HEK293T (cell line): ENCODE measurements at regions not wholly inside any gene's neighbourhood (a gene's known extent, or its start where the extent isn't known, plus 50 kb on each side); places are given as distances from the start of the nearest gene placed in this dataset.

Experiments used
- ELF4 ChIP-seq: fragments of 450-650 bp; IDR thresholded peaks from 2 replicates; pipeline ENCODE4 v1.6.1; 2017; ENCODE audit warnings: antibody characterized with exemption
- FOXA1 ChIP-seq: fragments of 450-650 bp; IDR thresholded peaks from 2 replicates; pipeline ENCODE4 v1.6.1; 2016; ENCODE audit warnings: mild to moderate bottlenecking
- NFRKB ChIP-seq: fragments of 450-650 bp; IDR thresholded peaks from 2 replicates; pipeline ENCODE4 v1.6.1; 2016; ENCODE audit warnings: mild to moderate bottlenecking, moderate library complexity
- SUZ12 ChIP-seq: fragments of 450-650 bp; IDR thresholded peaks from 2 replicates; pipeline ENCODE4 v1.6.1; 2016; ENCODE audit warnings: mild to moderate bottlenecking
- TF ChIP-seq, protein P1 (sequence below): fragments of 450-650 bp; IDR thresholded peaks from 2 replicates; pipeline ENCODE4 v1.6.1; 2016

DNA sequence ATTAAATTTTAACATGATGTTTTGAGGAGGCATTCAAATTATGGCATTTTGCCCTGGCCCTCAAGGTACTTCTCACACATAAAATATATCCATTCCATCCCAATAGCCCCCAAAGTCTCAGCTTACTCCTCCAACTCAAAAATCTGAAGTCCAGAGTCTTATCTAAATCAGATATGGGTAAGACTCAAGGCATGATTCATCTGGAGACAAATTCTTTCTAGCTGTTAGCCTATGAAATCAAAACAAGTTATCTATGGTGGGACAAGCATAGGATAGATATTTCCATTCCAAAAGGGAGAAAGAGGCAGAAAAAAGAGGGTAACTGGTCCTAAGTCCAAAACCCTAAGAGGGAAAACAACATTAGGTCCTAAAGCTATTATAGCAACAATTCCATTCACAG lies 408.4 kb downstream of the ZNF608 start:
- TF ChIP-seq SUZ12 (no peak), FOXA1 (no peak), ELF4 (no peak), NFRKB (no peak)
- TF ChIP-seq, protein P1, sequence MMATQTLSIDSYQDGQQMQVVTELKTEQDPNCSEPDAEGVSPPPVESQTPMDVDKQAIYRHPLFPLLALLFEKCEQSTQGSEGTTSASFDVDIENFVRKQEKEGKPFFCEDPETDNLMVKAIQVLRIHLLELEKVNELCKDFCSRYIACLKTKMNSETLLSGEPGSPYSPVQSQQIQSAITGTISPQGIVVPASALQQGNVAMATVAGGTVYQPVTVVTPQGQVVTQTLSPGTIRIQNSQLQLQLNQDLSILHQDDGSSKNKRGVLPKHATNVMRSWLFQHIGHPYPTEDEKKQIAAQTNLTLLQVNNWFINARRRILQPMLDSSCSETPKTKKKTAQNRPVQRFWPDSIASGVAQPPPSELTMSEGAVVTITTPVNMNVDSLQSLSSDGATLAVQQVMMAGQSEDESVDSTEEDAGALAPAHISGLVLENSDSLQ = no peak
